NCI-H2196 treated with DMSO at 0.1 percent for 48 hours (cell line): ENCODE measurements at regions not wholly inside any gene's neighbourhood (a gene's known extent, or its start where the extent isn't known, plus 50 kb on each side); places are given as distances from the start of the nearest gene placed in this dataset.

ENCODE experiments used
- DNase-seq: peaks from one replicate; lab custom pipeline; 2025; ENCODE audit not compliant: unreplicated experiment; lab: John Stamatoyannopoulos, UW

GRCh38 chr12:20278276-20278675 lies 90.1 kb upstream of the PDE3A start:
- DNase-seq, result no peak

GRCh38 chr12:20280515-20280914 lies 87.8 kb upstream of the PDE3A start:
- no peak for DNase-seq

GRCh38 chr12:20282401-20282800 lies 85.9 kb upstream of the PDE3A start:
- DNase-seq, result no peak

- no peak for DNase-seq
Observed at GRCh38 chr12:20283482-20283881, 84.9 kb upstream of the PDE3A start.

DNA sequence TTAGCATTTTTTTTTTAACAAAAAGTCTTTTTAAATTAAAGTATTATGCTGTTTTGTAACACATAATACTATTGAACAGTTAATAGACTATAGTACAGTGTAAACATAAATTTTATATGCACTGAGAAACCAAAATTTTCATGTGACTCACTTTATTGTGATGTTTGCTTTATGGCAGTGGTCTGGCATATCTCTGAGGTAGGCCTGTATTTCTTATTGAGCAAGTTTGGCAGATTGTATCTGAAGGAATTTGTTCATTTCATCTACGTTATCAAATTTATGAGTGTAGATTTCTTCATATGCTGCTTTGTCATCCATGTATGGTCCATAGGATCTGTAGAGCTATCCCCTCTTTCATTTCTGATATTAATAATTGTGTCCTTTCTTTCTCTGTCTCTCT lies 78.8 kb upstream of the PDE3A start:
- DNase-seq, result no peak

DNA sequence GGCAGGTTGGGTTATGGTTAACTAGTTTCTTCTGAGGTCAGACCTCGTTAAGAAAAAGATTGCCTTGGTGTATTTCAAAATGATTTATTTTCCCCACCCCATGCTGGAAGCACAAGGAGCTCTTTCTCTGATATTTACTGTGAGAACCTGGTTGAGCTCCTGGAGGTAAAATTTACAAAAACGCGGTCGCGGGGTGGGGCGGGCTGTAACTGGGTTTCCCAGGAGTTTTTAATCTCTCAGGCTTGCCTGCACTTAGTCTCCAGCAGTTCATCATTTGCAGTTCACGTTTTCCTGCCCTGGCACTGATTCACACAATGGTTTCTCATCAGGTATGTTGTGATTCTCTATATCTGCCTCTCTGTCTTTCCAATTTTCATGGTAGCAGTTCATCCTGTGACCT lies 67.9 kb upstream of the PDE3A start:
- DNase-seq, result no peak

- no peak for DNase-seq
Observed at GRCh38 chr12:20305470-20305869, 62.9 kb upstream of the PDE3A start.

GRCh38 chr12:20309504-20310148 lies 58.7 kb upstream of the PDE3A start:
- no peak for DNase-seq

DNA sequence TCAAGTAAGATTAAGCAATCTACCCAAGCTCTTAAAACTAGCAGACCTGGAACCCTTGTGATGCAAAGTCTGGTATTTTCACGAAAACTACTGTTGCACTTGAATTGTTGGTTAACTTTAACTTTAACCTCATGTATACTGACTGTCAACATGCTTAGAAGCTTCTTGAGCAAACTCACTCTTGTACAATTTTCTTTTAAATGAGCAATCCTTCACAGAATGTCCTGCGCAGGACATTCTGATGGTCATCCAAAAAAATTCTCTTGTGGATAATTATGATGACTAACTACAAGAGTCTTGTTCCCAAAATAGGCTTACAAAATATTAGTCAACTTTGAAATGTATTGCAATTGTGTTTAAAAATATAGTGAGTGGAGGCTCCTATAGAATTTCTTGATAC lies 54.0 kb upstream of the PDE3A start:
- DNase-seq, result no peak

- DNase-seq, result no peak
Observed at GRCh38 chr12:20317554-20317953, 50.8 kb upstream of the PDE3A start.
